ENCODE measurements at regions not wholly inside any gene's neighbourhood (a gene's known extent, or its start where the extent isn't known, plus 50 kb on each side); places are given as distances from the start of the nearest gene placed in this dataset.

GRCh38 chr2:116810645-116811044, 1003.8 kb upstream of the DDX18 start:
- TF ChIP-seq CTCF (IDR thresholded peaks at IDR 0.05) (no peak), POLR2A (IDR thresholded peaks at IDR 0.05) (no peak)
